ENCODE measurements at regions not wholly inside any gene's neighbourhood (a gene's known extent, or its start where the extent isn't known, plus 50 kb on each side); places are given as distances from the start of the nearest gene placed in this dataset.

DNA sequence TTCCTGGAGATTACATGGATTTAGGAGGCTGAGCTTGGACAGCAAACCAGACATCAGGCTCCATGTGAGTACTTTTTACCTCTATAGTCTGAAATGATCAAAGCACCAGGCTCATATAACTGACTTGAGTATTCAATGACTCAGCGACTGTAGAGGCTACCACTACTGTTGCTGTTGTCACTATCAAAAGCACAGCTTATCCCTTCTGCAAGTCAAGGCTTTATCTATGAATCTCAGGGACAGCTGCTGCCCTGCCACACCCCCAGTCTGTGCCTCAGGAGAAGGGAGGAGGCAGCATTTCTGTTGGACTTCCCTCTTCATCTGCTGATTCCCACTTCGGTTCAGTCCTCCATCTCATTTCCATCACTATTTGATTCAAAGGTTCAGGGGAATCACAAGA is 80.5 kb upstream of the CNR1 start:
- no peak for DNase-seq (ENCODE audit: low read depth in 2 of 2)

DNA sequence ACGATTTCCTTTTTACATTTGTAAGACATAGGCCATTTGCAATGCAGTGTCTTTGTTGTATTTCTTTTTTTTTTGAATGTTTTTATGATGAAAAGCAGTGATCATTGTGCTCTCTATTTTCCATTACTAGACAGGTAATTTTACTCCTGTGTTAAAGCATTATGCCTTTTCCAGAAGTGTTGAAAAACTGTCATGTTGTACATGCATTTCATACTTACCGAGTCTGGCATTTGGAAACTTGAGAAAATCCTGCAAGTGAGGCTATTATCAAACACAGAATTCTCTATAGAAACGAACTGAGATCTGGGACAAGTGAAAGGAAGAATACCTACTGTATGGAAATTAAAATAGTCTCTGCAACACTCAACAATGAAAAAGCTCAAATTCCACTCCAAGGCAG is 78.6 kb upstream of the CNR1 start:
- DNase-seq (ENCODE audit: low read depth in 2 of 2) = no peak

DNA sequence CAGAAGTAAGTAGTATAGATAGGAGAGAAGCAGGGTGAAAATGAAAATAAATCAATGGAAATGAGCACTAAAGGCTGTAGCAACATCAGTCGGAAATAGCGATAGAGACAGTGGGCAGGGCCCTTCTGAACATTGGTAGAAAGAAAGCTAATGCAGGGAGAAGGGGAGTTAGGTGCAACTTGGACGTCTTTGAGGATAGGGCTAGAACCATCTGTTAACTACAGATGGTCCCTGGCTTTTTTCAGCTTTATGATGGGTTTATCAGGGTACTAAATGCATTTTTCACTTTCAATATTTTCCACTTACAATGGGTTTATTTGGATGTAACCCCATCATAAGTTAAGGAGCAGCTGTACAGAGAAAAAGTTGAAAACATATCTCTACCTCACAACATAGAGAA is 72.8 kb upstream of the CNR1 start:
- no peak for DNase-seq (ENCODE audit: low read depth in 2 of 2)

DNA sequence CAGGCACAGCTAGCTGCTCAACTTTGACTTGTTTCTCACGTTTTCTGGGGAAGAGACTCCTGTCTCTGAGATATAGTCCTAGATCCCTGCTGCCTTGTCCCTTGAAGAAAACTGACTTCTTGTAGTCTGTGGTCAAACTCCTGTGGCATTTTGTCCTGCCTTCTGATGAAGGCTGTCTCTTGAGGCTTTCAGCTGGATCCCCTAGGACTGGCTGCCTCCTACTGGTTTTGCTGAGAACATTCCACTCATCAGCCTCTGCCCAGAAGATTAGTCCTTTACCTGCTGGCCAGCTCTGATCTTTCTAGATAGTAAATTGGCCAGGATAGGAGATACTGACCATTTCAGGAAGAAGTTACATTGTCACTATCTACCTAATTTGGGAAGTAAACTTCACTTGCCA is 71.9 kb upstream of the CNR1 start:
- DNase-seq (ENCODE audit: low read depth in 2 of 2) = no peak

DNA sequence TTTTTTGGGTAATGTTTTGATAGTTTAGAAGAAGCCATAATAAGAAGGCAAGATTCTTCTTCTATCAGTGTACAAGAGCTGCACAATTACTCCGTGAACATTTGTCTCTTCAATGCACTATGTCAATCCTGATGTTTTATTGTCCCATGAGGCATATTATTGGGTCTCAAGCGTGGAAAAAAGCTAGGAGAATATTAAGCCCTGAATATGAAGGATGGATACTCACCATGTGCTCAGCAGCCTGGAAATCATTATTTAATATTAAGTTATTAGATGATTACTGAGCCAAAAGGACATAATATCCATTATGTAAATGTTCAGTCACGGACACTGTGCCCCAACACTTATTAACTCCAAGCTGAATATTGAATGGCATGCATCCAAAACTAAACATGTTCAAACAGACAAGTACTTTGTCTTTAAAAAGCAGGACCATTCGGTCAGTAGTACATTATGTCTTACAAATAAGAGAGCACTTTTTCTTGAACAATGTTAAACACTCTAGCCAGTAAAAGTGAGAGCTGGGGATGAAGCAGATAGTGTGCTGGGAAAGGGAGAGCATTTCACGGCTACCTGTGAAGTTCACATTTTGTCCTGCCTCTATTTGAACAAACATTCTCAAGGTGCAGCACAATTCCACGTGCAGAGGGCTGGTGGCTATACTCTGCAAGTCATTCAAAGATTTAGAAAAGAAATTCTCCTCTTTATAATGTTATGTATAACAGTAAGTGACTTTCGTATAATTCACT is 70.6 kb upstream of the CNR1 start:
- no peak for DNase-seq (ENCODE audit: low read depth in 2 of 2)

DNA sequence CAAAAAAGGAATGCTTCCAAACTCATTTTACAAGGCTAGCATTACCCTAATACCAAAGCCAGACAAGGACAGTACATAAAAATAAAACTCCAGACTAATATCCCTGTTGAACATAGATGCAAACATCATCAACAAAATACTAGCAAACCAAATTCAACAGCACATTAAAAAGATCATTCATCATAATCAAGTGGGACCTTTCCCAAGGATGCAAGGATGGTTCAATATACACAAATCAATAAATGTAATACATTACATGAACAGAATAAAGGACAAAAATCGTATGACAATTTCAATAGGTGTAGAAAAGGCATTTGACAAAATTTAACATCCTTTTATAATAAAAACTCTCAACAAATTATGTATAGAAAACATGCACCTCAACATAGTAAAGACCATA is 66.6 kb upstream of the CNR1 start:
- no peak for DNase-seq (ENCODE audit: low read depth in 2 of 2)

DNA sequence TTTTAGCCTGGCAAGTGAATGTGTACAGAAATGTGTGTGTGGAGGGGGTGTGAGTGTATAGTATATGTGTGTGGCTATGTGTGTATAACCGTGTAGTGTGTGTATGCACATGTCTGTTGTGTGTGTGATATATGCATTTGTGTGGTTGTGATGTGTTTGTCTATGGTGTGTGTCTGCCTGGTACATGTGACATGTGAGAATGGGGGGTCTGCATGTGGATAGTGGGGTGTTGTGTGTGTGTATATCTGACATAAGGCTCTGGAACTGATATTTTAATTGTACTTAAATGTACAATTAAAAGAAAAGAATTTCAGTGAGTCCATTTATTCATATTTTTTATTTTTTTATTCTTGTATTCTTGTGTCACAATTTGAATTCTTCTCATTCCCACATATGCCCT is 57.2 kb upstream of the CNR1 start:
- DNase-seq (ENCODE audit: low read depth in 2 of 2) = no peak

DNA sequence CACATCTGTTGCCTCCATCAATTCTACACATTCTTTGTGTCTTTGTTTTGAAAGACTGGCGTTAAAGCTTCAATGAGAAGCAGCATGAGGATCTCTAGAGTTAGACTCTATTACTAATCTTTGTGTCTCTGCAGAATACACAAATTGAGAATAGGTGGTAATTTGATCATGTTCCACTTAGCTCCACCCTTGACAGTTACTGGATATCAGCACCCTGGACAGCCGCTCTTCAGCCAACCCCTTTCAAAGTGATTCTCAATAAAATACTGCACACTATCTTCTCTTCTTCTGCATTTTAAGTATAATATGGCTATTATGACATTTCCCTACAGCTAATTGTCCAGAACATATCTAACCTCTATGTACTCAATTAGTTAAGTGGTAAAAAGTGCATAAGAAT is 54.3 kb upstream of the CNR1 start:
- no peak for DNase-seq (ENCODE audit: low read depth in 2 of 2)

DNA sequence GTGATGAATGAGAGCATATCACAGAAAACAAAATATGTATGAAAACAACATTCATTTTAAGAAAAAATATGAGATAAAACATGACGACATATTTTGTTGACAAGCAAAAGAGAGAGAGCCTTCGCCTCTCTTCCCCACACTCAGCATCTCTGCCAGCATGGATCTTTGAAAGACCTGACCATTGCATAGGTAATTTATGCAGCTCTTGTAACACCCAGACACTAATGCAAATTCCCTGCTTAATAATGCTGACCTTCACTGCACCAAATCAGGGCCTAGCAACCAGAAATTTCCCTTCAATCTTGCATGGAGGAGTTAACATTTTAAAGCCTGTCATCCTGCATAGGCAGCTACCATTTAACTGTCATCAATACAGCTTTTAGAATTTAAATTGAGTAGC is 50.0 kb upstream of the CNR1 start:
- no peak for DNase-seq (ENCODE audit: low read depth in 2 of 2)

All from fibroblast of skin of left biceps (primary cell).